ENCODE measurements at regions not wholly inside any gene's neighbourhood (a gene's known extent, or its start where the extent isn't known, plus 50 kb on each side); places are given as distances from the start of the nearest gene placed in this dataset.

DNA sequence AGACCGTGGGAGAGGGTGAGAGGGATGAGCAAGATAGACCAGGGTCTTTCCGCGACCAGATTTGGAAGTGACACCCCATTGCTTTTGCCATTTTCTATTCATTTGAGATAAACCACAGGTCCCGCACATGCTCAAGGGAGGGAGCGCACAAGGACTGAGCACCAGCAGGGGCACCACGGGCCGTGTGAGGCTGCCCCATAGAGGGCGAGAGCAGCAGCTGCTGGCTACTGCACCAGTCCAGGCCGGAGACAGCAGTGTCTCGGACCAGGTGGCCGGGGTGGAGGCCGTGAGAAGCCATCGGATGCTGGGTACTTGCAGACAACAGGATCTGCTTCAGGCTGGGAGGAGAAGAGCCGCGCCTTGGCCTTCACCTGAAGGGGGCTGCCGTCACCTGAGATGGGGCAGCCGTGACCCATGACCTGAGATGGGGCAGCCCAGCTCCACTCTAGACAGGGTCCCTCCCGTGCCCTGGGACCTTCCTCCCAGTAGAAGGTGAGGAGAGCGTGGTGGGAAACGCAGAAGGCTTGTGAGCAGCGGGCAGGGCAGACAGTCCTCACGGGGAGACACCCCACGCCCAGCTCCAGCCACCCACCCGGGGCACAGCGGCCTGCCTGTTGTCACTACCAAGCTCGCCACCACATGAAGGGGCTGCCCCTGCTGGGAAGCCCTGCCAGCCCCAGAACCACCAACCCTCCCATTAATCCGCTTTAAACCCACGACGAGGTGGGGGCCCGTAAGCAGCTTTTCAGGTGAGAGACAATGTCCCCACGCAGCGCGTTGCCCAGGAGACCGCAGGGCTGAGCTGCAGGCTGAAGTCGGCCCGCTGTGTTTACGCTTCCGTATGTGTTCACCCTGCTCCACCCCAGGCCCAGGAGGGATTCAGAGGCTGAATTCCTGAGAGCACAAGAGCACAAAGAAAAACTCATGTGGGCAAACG is 61.7 kb upstream of the FBRSL1 start:
- H3K27ac ChIP-seq: no peak overlapping the region
- WGBS, 2 donors: 69 to 71% methylated on average over 24 to 38 of the region's 39 CpGs
- ATAC-seq (ENCODE audit: low FRiP score in 2 of 2): no peak
- DNase-seq: peak in 1 of 2 donors; percentile 73
- peaks cover 12 to 25% (median 22%) of the 10 kb centered on the region in 4 donors for H3K4me1 ChIP-seq
- no peaks in the 10 kb centered on the region for H3K9me3 ChIP-seq
- TF ChIP-seq EP300 (IDR thresholded peaks at IDR 0.05) (no peak), POLR2AphosphoS5 (IDR thresholded peaks at IDR 0.05) (no peak)
- TF ChIP-seq, protein P1, sequence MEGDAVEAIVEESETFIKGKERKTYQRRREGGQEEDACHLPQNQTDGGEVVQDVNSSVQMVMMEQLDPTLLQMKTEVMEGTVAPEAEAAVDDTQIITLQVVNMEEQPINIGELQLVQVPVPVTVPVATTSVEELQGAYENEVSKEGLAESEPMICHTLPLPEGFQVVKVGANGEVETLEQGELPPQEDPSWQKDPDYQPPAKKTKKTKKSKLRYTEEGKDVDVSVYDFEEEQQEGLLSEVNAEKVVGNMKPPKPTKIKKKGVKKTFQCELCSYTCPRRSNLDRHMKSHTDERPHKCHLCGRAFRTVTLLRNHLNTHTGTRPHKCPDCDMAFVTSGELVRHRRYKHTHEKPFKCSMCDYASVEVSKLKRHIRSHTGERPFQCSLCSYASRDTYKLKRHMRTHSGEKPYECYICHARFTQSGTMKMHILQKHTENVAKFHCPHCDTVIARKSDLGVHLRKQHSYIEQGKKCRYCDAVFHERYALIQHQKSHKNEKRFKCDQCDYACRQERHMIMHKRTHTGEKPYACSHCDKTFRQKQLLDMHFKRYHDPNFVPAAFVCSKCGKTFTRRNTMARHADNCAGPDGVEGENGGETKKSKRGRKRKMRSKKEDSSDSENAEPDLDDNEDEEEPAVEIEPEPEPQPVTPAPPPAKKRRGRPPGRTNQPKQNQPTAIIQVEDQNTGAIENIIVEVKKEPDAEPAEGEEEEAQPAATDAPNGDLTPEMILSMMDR (IDR thresholded peaks at IDR 0.05): no peak
- no peaks in the 10 kb centered on the region for H3K36me3 ChIP-seq
- H3K4me3 ChIP-seq: no peak overlapping the region
- peaks cover 0 to 10% (median 2%) of the 10 kb centered on the region in 4 donors for H3K27me3 ChIP-seq

DNA sequence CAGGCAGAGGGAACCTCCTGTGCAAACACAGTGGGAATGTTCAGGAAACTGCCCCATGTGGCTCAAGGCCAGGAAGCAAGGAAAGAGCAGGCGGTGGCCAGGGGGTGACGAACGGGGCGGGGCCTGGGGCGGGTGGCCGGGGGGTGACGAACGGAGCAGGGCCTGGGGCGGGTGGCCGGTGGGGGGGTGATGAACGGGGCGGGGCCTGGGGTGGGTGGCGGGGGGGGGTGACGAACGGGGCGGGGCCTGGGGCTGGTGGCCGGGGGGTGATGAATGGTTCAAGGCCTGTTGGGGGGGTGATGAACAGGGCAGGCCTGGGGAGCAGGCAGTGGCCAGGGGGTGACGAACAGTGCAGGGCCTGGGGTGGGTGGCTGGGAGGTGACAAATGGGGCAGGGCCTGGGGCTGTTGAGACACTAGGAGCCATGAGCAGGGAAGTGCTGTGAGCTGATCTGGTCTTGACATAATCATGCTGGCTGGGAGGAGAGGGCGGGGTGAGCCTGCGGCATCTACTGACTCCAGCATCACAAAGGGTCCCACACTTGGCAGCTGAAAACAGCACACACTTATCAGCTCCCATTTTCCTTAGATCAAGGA is 62.7 kb upstream of the FBRSL1 start:
- Histone ChIP-seq H3K9me3 (no peaks in the 10 kb centered on the region), H3K4me1 (peaks cover 12 to 25% (median 22%) of the 10 kb centered on the region in 4 donors), H3K36me3 (no peaks in the 10 kb centered on the region), H3K4me3 (no peak overlapping the region), H3K27me3 (peaks cover 0 to 10% (median 2%) of the 10 kb centered on the region in 4 donors), H3K27ac (no peak overlapping the region)
- WGBS, 2 donors: 41 to 89% methylated on average over 7 to 10 of the region's 20 CpGs
- TF ChIP-seq EP300 (IDR thresholded peaks at IDR 0.05) (no peak), POLR2AphosphoS5 (IDR thresholded peaks at IDR 0.05) (no peak), POLR2A (IDR thresholded peaks at IDR 0.05) (no peak)
- TF ChIP-seq, protein P1 (IDR thresholded peaks at IDR 0.05): no peak
- no peak for ATAC-seq (ENCODE audit: low FRiP score in 2 of 2)
- DNase-seq: peak in 1 of 2 donors; percentile 36

DNA sequence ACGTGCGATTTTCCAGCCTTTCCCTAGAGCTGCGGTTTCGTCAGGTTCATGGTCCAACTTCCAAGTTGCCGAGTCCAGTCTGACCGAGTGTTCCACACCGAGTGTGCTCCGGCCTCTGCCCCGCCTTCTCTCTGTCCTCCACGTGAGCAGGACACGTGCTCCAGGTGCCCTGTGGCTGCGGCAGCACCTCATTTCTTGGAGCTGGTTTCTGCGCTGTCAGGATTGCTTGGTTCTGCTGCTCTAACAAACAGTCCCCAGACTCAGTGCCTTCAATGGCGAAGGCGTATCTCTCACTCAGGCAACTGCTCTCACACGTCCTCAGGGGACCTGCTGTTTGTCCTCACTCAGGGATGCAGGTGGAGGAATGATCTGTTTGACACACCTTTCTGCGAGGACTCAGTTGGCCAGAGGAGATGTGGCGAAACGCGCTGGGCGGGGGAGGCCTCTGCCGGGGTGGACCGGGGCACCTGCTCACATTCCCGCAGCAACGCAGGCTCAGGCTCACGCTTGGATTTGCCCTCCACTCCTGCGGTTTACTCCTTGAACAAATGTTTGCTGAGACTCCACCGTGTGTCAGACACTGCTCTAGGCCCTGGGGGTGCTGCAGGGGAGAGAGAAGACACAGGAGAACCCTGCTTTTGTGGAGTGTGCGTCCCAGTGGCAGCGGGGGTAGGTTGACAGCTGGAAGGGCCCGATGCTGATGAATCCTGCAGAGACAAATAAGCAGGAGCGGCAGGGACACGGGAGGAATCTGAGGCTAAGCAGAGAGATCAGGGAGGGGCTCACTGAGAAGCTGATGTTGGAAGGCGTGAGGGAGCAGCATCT is 63.4 kb upstream of the FBRSL1 start:
- TF ChIP-seq EP300 (IDR thresholded peaks at IDR 0.05): no peak
- Histone ChIP-seq H3K9me3 (no peaks in the 10 kb centered on the region), H3K36me3 (no peaks in the 10 kb centered on the region), H3K27ac (no peak overlapping the region), H3K4me3 (no peak overlapping the region), H3K27me3 (peaks cover 0 to 10% (median 2%) of the 10 kb centered on the region in 4 donors), H3K4me1 (peaks cover 12 to 25% (median 22%) of the 10 kb centered on the region in 4 donors)
- DNase-seq (peak in 1 of 2 donors; percentile 42), ATAC-seq (ENCODE audit: low FRiP score in 2 of 2) (no peak)
- WGBS, 2 donors: 77 to 81% methylated on average over 32 to 34 of the region's 34 CpGs

DNA sequence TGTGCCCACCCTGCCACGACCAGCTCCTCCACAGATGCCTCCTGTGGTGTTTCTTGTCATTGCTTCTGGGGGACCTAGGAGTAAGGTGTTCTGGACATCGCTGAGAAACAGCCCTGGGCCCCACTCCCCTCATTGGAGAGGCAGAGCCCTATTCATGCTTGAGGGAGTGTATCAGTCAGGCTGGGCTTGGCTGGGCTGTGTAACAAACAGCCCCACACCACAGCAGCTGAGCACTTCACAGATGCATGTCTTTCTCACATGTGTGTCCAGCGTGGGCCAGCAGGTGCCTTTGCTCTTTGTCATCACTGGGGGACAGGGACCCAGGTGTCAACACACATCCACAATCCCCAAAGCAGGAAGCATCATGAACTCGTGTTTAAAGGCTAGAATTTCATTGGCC is 65.1 kb upstream of the FBRSL1 start:
- DNase-seq: no peak
- Histone ChIP-seq H3K4me3 (no peak overlapping the region), H3K4me1 (peaks cover 9 to 15% (median 12%) of the 10 kb centered on the region in 4 donors), H3K36me3 (no peaks in the 10 kb centered on the region), H3K27ac (no peak overlapping the region), H3K9me3 (no peaks in the 10 kb centered on the region), H3K27me3 (peaks cover 0 to 10% (median under 1%) of the 10 kb centered on the region in 4 donors)
- ATAC-seq (ENCODE audit: low FRiP score in 2 of 2): no peak
- TF ChIP-seq, protein P1 (IDR thresholded peaks at IDR 0.05): no peak
- TF ChIP-seq EP300 (IDR thresholded peaks at IDR 0.05) (no peak), POLR2A (IDR thresholded peaks at IDR 0.05) (no peak)
- 50 to 79% methylated on average over 1 to 4 of the region's 4 CpGs for WGBS, 2 donors

All from upper lobe of left lung (tissue), 6 donors.